ENCODE measurements at regions not wholly inside any gene's neighbourhood (a gene's known extent, or its start where the extent isn't known, plus 50 kb on each side); places are given as distances from the start of the nearest gene placed in this dataset.

DNA sequence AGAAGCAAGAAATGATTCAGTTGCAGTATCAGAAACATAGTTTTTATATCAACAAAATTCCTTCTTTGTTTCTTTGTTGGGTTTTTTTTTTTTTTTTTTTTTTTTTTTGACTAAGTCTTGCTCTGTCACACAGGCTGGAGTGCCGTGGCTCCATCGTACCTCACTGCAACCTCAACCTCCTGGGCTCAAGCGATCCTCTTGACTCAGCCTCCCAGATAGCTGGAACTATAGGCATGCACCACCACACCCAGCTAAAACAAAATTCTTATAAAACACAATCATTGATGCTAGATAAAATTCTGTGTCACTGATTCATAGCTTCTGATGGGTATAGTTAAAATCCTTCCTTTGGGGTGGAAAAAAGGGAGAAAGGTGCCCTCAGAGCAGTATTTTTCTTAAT is 110.3 kb upstream of the TNFAIP3 start:
- TF ChIP-seq EZH2 (IDR thresholded peaks at IDR 0.05) (no peak), POLR2AphosphoS5 (IDR thresholded peaks at IDR 0.05; ENCODE audit: borderline replicate concordance, low read depth, low read length) (no peak)
